GM18868 (cell line): ENCODE measurements at regions not wholly inside any gene's neighbourhood (a gene's known extent, or its start where the extent isn't known, plus 50 kb on each side); places are given as distances from the start of the nearest gene placed in this dataset.
"Not testable (repeated sequence)": the region's sequence is repeated elsewhere in the genome, so short reads cannot be mapped to it uniquely, and the experiment has no call there.

ENCODE experiments used
- ATAC-seq: cut with Tn5 transposase; IDR thresholded peaks from one replicate; pipeline ENCODE4 v1.9.1; 2021; ENCODE audit warnings: mild to moderate bottlenecking, moderate library complexity; ENCODE audit not compliant: unreplicated experiment

DNA sequence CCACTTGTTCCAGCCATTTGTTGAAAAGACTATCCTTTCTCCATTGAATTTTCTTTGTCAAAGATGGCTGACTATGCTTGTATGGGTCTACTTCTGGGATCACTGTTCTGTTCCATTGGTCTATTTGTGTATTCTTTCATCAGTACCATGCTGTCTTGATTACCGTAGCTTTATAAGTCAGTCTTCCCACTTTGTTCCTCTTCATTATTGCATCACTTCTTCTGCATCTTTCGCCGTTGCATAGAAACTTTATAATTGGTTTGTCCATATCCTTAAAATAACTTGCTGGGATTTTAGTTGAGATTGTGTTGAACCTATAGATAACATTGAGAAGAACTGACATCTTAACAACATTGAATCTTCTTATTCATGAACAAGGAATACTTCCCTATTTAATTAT is 598.8 kb downstream of the TBC1D22A start:
- no peak for ATAC-seq

DNA sequence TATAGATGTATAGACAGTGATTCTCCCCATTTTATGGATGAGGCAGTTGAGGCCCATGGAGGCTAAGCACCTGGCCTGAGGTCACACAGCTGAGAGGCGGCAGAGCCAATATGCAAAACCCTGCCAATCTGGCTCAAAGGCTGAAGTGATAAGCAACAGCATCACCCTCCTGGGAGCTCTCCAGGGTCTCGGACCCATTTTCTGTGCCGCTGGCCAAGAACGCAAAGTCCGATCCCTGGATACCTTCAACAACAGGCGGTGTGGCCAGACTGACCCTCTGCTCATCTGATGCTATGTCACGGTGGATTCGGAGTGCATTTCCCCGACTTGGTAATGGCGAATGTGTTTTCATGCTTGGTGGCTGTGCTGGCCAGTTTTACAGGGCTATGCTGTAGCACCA is 595.0 kb downstream of the TBC1D22A start:
- no peak for ATAC-seq

DNA sequence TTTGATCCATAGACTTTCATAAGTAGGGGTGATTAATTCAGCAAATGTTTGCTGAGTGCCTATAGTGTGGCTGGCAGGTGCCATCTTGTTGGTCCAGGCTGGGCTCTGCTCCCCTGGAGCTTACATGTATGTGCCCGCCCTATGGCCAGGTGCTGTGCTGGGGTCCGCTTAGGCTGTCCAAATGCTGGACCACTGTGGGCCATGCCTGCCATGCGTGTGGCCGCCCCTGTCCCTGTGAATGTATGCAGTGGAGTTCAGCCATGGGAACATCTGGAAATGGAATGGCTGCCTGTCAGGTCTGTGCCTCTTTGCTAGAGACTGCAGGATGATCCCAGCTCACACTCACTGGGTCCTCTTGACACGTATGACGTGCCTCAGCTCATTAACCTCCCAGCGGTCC is 594.6 kb downstream of the TBC1D22A start:
- ATAC-seq = no peak

DNA sequence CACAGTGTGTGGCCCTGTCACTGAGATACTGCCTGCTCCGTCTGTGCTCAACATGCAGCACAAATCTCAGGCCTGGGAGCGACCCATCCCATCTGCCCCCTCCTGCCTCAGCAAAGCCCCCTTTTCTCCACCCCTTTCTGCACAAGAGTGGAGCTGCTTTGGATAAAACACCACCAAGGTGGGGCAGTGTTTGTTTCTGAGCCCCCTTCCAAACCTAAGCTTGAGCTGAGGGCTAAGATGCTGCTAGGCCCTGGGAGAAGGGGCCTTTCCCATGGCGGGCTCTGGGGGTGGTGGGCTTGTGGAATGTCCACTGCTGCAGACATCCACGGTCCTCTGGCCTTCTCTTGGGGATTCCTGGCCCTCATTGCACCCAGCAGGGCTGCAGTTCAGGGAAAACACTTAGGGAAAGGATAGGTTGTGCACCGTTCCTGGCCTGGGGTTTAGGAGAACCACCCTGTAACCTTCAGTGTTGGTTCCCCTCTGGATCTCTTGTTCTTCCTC is 594.1 kb downstream of the TBC1D22A start:
- ATAC-seq = no peak

DNA sequence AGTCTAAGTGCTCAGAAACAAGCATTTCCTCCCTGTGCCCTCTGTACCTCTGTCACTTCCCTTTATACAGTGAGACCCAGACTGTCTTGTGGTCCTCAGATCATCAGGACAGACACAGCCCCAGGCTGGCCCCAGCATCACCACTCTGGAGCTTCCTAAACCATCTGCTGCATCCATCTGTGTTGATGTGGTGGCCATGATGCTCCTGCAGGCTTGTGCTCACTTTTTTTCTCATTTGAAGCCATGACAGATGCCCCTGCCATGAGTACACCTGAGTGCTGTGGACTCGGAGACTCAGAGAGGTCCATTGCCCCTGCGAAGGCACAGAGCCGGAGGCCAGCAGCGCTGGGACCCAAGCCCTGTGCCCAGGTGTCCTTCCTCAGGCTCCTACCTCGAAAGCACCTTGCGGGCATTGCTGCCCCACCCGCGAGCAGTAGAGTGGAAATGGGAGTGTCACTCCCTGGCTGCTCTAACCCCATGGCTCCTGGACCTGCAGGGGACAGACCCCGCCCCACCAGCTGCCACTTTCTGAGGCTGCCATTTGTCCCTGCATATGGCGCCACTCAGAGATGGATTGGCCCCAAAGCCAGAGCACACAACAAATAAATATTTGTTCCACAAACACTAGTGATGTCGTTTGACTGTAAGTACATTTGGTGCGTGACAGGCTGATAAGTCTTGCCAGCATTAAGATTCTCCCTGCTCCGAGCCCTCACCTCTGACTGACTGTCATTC is 593.5 kb downstream of the TBC1D22A start:
- ATAC-seq = no peak

DNA sequence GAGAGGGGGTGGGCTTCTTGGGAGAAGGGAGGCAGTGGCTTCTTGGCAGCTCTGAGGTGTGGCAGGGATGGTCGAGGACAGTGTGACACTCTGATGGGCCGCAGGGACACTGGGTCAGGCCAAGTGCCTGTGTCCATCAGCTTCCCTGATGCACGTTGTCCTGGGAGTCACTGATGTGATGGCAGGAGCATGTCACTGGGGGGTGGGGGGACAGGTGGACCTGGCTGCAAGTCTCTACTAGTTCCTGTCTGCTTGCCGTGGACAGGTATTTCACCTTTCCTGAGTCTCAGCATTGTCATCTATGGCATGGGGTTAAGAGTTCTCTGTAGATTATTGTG is 592.9 kb downstream of the TBC1D22A start:
- ATAC-seq = no peak

DNA sequence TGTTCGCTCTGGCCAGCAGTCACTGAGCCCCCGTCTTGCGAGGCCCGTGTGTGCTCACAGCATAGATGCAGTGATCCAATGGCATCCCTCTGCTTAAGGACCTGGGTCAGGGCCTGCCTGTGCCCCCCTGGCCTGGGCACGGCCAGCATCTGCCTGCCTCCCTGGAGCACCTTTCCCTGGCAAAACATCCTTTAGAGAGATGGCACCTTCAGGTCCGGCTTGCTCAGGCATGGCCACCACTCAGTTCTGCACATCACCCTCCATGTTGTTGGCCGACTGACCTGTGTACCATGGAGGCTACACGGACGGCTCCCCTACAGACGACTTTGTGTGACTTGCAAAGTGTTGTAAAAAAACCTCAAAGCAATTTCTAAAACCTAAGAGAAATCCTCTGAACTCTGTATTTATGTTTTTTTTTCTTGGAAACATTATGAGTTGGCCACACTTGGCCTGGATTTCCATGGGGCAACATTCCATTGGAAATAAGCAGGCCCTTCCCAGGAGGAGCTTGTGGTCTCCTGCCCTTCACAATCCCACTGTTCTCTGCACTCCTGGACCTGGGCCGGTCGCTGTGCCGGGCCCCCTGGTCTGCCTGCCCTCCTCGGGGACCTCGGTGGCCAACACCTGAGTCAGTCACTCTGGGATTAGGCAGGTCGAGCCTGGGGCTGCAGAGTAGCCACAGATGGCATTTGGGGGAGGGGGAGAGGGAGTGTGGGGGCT is 592.4 kb downstream of the TBC1D22A start:
- ATAC-seq = no peak

DNA sequence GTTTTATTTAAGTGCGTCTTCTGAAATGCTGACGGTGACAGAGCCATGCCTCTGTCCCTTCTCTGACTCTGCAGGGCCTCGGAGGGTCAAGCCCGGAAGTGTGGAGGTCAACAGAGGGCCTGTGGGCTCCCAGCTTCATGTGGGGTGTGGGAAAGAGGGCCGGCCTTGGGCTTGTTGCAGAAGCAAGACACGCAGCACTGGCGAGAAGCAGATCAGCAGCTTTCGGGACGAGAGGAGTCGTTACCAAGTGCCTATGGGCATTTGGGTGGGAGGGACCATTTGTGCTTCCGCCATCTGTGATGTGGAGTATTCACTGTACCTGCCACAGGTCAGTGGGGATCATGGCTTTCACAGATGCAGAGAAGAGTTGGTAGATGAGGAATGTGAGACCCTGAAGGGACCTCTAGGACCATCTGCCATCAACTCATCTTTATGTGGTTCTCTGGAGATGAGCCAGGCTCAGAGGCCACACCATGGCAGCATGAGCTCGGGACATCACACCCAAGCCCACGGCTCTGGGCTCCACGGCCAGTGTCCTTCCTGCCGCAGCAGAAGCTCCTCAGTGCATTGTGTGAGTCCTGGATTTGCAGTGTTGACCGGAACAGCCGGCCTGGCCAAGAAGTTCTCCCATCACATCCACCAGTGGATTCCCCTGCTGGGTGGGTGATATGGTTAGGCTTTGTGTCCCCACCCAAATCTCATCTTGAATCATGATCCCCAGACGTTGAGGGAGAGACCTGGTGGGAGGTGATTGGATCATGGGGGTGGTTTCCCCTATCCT is 590.7 kb downstream of the TBC1D22A start:
- no peak for ATAC-seq

DNA sequence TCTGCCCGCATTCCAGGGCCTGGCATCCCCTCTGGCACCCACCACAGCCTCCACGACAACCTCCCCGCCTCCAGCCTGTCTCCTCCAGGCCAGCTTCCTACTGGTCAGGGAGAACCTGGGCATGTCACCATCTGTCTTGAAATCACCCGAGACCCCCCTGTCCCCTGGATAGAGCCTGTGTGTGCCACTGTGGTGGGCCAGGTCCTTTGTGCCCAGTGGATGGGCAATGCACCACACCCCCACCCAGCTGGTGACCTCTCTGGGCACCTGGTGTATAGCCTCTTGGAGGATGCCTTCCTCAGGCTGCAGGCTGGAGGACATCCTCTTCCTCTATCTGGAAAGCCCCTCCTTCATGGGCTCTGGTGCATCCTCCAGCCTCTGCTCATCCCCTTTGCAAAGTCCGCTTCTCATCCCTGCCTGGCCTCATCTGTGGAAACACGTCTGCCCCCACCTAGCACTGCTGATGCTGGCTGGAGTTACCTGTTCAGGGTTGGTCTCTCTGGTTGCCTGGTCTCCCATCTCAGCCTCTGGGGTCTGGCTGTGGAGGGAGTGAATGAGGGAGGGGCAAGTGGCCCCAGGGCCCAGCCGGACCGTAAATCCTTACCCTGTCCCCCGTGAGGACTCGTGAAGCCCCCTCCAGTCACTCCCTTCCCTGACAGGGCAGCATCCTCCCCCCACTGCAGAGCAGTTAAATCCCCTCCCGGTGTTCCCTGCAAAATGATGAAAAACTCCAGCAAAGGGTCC is 589.6 kb downstream of the TBC1D22A start:
- ATAC-seq = no peak

DNA sequence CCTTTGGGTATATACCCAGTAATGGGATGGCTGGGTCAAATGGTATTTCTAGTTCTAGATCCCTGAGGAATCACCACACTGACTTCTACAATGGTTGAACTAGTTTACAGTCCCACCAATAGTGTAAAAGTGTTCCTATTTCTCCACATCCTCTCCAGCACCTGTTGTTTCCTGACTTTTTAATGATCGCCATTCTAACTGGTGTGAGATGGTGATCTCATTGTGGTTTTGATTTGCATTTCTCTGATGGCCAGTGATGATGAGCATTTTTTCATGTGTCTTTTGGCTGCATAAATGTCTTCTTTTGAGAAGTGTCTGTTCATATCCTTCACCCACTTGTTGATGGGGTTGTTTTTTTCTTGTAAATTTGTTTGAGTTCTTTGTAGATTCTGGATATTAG is 583.8 kb downstream of the TBC1D22A start:
- ATAC-seq = not testable (repeated sequence)

DNA sequence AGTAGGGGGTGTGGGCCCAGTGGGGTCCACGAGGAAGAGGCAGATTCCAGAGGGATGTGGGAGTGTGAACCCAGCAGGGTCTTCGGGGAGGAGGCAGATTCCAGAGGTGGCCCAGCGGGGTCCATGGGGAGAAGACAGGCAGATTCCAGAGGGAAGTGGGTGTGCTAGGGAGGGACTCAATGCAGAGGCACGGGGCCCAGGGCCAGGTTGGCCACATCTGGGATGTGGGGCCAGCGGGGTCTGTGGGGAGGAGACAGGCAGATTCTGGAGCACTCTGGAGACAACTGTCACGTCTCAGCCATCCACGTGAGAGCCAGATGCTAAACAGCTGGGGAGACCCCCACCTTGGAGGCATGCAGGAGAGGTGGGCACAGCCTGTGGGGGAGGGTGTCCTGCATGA is 582.6 kb downstream of the TBC1D22A start:
- ATAC-seq = no peak

DNA sequence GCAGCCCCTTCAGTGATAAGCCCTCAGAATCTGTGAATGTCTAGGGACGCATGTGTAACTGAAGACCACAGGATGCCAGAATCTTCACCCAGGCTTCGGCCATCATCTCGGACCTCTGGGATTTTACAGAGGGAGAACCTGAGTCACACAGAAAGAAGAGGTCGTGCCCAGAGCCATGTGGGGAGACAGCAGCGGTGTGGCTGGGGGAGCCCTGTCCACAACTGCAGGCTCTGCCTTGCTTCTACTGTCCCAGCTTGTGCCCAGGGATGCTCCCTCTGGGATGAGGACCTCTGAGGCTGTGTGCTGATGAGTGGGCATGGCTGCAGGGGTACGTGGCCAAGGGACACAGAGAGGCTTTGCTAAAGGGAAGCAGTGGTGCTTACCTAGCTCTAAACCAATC is 582.0 kb downstream of the TBC1D22A start:
- ATAC-seq = no peak

DNA sequence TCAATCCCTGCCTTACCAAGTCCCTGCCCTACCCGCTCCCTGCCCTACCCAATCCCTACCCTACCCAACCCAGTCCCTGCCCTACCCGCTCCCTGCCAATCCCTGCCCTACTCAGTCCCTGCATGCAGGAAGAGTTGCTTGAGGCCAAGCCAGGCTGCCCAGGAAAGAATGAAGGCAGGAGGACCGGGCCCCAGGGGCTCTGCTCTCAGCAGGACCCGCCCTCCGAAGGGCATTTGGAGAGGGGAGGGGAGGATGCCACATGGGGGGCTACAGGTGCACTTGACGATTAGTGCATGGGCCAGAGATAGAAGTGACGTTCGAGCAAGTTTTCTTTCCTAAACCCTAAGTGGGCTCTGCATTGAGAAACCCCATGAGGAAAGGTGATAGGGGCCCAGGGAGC is 581.2 kb downstream of the TBC1D22A start:
- no peak for ATAC-seq

DNA sequence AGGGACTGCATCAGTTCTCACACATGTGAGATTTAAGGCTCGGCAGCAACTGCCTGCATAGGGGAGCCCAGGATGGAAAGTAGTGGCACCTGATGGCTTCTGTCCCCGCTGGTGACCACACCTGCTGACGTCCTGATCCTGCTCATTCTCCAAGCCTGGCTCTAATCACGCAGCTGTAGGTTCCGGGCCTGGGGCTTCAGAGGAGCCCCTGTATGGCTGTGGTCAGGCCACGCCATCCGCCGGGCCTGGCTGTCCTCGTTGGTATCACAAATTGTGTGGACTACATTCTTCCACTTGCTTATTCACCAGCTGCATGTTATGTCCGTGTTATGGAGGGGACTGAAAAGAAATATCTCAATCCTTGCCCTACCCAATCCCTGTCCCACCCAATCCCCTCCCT is 580.0 kb downstream of the TBC1D22A start:
- ATAC-seq = no peak

DNA sequence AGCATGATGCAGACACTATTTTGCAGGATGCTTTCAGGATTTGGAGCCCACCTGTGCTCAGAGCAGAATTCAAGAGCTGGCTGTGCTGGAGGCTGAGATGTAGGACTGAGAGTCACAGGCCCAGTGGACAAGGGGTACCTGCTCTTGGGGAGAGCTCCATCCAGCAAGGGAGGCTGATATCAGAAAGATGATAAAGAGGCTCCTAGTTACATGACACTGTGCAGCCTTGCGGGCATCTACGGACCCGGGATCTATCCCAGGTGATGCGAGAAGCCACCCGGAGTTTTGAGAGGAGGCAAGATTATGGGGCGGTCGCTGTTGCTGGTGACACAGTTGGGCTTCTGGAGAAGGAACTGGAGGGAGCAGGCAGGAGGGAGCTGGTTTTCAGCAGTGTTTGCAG is 579.0 kb downstream of the TBC1D22A start:
- no peak for ATAC-seq

DNA sequence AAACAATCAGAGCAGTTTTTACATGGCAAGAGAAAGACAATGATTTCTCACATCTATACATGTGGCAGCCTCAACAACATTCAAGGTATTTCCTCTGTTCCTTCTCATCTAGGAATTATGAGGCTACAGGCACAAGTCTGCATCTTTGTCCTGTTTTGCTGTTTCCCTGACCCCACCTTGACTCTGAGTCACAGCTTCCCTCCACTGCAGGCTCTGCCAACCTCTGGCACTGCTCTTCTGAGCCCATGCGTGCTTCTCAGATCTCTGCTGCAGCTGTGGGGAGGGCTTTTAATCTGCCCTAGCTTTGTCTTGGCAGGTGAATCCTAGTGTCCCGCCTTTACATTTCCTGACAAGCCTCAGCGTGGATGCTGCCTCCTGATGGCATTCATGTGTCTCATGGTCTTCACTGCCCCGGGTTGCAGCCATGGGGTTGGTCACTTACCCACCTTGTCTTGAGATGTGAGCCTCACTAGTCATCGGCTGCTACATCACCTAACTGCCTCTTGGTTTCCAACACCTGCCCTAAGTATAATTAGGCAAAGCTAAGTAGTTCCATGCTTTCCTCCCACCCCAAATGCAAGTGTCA is 578.5 kb downstream of the TBC1D22A start:
- no peak for ATAC-seq

DNA sequence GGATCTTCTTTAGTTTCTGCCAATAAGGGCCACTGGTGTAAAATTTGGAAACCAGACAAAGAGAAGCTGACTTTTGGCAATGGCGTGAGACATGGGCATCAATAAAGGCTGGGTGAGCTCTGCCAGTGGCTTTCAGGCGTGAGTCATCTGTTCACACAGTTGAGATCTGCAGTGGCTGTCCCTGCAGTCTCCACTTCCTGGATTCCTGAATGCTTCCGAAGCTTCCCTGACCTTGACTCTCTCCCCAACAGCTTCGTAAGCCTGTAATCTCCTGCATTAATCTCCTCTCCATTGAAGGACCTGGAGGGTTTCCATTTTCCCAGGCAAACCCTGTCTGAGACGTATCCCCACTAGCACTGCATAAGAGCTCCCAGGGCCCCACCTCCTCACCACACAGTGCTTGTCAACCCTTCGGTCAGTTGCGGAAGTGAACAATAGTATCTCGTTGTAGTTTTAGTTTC is 574.7 kb downstream of the TBC1D22A start:
- ATAC-seq = no peak

DNA sequence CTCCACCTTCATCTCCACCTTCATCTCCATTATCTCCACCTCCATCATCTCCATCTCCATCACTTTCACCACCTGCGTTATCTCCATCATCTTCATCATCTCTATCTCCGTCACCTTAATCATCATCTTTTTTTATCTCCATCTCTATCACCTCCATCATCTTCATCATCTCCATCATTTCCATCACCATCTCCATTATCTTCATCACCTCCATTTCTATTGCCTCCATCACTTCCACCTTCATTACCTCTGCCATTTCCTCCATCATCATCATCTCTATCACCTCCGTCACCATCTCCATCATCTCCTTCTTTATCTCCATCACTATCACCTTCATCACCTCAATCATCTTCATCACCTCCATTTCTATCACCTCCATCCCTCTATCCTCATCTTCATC is 573.5 kb downstream of the TBC1D22A start:
- ATAC-seq = no peak

DNA sequence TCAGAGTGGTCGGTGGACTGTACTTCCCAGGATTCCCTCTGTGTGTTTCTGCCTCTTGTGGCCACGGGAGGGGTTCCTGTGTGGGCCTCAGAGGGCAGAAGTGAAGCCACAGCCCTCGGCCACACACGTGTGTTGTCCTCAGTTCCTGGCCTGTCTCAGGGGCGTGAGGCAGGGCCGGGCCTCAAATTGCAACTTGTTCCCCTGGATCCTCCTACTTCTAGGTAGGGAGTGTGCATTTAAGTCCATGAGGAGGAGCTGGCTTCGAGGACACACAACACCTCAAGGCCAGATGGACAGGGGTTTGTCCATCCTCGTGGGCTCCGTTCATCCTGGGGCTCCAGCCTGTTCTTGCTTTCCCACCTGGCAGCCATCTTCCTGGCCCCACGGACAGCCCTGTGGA is 573.0 kb downstream of the TBC1D22A start:
- ATAC-seq = no peak

DNA sequence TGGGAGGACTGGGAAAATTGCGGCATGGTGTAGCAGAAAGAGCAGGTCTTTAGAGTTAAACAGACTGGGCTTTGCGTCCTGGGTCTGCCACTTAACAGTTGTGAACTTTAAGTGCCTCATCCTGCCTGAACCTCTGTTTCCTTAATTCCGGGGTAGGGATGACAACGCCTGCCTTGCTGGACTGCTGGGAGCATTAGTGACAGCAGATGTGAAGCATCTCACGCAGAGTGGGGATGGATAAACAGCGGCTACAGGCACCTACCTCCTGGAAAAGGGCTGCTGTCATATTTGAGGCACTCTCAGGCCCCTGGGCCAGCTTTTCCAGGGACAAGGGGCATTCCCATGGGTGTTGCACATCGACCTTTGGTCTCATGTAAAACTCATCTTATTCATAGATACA is 572.2 kb downstream of the TBC1D22A start:
- ATAC-seq = no peak

DNA sequence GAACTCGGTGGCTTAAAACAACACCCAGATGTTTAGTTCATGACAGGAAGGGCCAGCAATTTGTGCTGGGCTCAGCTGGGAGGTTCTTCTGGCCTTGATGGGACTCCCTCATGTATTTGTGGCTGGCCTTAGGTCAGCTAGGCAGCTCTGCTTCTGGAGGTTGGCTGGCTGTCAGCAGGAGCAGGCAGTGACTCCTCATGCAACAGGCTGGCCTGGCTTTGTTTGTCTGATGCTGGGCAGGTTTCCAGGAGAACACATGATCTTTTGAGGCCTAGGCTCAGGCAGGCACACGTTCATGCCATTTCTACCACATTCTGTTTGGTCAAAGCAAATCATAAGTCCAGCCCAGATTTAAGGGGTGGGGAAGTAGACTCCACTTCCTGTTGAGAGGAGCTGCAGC is 571.2 kb downstream of the TBC1D22A start:
- ATAC-seq = no peak
